Uterus (tissue), 3 donors: ENCODE measurements at regions not wholly inside any gene's neighbourhood (a gene's known extent, or its start where the extent isn't known, plus 50 kb on each side); places are given as distances from the start of the nearest gene placed in this dataset.

ENCODE experiments used
- DNase-seq, 2 donors: peaks; one replicate each; pipeline ENCODE4 v3.0.0-alpha.2; 2019 to 2020
- H3K27ac ChIP-seq, 2 donors: fragments of 200-600 bp; sonication (generic); 1 replicate in 1 of 2; 2 replicates in 1 of 2; pipeline ENCODE4 v1.5.1; 2016 to 2018
- H3K27me3 ChIP-seq, 2 donors: fragments of 200-600 bp; sonication (generic); one replicate each; pipeline ENCODE4 v1.5.1; 2018 to 2019; ENCODE audit warnings: control low read depth in 1 of 2
- H3K36me3 ChIP-seq, 2 donors: fragments of 200-600 bp; sonication (generic); one replicate each; pipeline ENCODE4 v1.5.1; 2019; ENCODE audit warnings: control low read depth in 1 of 2
- H3K4me1 ChIP-seq, 2 donors: fragments of 200-600 bp; sonication (generic); one replicate each; pipeline ENCODE4 v1.5.1; 2018 to 2019; ENCODE audit warnings: control low read depth in 1 of 2
- H3K4me3 ChIP-seq, 2 donors: fragments of 200-600 bp; sonication (generic); 1 replicate in 1 of 2; 2 replicates in 1 of 2; pipeline ENCODE4 v1.5.1; 2018 to 2019; ENCODE audit warnings: mild to moderate bottlenecking in 1 of 2
- H3K9me3 ChIP-seq, 2 donors: fragments of 200-600 bp; sonication (generic); one replicate each; pipeline ENCODE4 v1.5.1; 2019; ENCODE audit warnings: control low read depth in 1 of 2
- POLR2A ChIP-seq, 2 donors: fragments of 450-650 bp; IDR thresholded peaks; one replicate each; pipeline ENCODE4 v1.6.1; 2016; ENCODE audit warnings: antibody characterized with exemption in 2 of 2, mild to moderate bottlenecking in 1 of 2, moderate library complexity in 1 of 2
- intact Hi-C: fragments of 100-400 bp; cut with DNase I; formaldehyde crosslinking; loops from one replicate; pipeline ENCODE4 v1.15.1; 2023; ENCODE audit warnings: low total_unique reads
- TF ChIP-seq, protein P1 (sequence below), 4 experiments: fragments of 200-600 bp in 2 of 4; fragments of 450-650 bp in 2 of 4; sonication (generic) in 2 of 4; IDR thresholded peaks; one replicate each; pipeline ENCODE4 v1.5.1; 2016 to 2019; ENCODE audit warnings: antibody characterized with exemption in 4 of 4, mild to moderate bottlenecking in 2 of 4, moderate library complexity in 1 of 4
- donor health status: DM: yes; HTN: yes; CAD: no.

DNA sequence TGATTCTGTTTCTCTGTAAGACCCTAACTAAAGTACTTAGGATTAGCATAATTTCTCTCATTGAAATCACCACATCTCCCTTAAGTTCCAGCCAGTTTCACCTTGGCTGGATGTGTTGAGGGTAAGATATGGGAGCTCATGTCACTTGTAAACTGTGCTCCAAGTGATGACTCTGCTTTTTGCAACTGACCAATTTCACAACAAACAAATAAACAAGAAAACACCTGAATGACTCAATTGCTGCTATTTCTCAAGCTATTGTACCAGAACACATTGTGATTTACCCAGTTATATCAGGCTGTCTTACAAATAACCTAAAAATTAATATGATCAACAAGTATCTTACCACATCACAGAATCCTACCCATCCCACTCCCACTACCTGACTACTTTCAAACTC lies 379.1 kb upstream of the KIF2A start:
- DNase-seq = no peak
- no peaks in the 10 kb centered on the region for H3K27me3 ChIP-seq
- no peak for TF ChIP-seq POLR2A (IDR thresholded peaks at IDR 0.05)
- TF ChIP-seq, protein P1, sequence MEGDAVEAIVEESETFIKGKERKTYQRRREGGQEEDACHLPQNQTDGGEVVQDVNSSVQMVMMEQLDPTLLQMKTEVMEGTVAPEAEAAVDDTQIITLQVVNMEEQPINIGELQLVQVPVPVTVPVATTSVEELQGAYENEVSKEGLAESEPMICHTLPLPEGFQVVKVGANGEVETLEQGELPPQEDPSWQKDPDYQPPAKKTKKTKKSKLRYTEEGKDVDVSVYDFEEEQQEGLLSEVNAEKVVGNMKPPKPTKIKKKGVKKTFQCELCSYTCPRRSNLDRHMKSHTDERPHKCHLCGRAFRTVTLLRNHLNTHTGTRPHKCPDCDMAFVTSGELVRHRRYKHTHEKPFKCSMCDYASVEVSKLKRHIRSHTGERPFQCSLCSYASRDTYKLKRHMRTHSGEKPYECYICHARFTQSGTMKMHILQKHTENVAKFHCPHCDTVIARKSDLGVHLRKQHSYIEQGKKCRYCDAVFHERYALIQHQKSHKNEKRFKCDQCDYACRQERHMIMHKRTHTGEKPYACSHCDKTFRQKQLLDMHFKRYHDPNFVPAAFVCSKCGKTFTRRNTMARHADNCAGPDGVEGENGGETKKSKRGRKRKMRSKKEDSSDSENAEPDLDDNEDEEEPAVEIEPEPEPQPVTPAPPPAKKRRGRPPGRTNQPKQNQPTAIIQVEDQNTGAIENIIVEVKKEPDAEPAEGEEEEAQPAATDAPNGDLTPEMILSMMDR (IDR thresholded peaks at IDR 0.05) = no peak
- no peaks in the 10 kb centered on the region for H3K4me1 ChIP-seq
- H3K27ac ChIP-seq = no peak overlapping the region
- intact Hi-C loops = no loop called here
- H3K36me3 ChIP-seq = no peaks in the 10 kb centered on the region
- no peak overlapping the region for H3K4me3 ChIP-seq
- H3K9me3 ChIP-seq = no peaks in the 10 kb centered on the region

DNA sequence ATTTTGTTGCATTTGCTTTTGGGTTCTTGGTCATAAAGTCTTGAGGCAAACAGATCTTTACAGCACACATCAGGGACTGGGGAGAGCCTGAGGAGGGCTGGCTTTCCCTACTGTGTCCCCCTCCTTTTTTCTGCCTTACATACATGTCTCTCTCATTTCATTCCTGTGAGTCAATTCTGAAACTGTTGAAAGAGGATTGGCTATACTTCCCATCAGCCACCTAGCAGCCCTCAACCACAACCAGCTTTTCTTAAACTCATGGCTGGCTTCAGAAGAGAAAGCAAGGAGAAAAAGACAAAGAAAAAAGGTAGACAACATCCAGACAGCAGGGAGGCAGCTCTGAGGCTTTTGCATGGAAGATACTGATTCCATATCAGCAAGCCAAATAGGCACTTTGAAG lies 374.8 kb upstream of the KIF2A start:
- no peaks in the 10 kb centered on the region for H3K36me3 ChIP-seq
- H3K27me3 ChIP-seq = no peaks in the 10 kb centered on the region
- TF ChIP-seq, protein P1 (IDR thresholded peaks at IDR 0.05) = no peak
- no peak for TF ChIP-seq POLR2A (IDR thresholded peaks at IDR 0.05)
- H3K4me3 ChIP-seq = no peak overlapping the region
- no peak for DNase-seq
- no peaks in the 10 kb centered on the region for H3K4me1 ChIP-seq
- intact Hi-C loops = no loop called here
- no peak overlapping the region for H3K27ac ChIP-seq
- H3K9me3 ChIP-seq = no peaks in the 10 kb centered on the region

DNA sequence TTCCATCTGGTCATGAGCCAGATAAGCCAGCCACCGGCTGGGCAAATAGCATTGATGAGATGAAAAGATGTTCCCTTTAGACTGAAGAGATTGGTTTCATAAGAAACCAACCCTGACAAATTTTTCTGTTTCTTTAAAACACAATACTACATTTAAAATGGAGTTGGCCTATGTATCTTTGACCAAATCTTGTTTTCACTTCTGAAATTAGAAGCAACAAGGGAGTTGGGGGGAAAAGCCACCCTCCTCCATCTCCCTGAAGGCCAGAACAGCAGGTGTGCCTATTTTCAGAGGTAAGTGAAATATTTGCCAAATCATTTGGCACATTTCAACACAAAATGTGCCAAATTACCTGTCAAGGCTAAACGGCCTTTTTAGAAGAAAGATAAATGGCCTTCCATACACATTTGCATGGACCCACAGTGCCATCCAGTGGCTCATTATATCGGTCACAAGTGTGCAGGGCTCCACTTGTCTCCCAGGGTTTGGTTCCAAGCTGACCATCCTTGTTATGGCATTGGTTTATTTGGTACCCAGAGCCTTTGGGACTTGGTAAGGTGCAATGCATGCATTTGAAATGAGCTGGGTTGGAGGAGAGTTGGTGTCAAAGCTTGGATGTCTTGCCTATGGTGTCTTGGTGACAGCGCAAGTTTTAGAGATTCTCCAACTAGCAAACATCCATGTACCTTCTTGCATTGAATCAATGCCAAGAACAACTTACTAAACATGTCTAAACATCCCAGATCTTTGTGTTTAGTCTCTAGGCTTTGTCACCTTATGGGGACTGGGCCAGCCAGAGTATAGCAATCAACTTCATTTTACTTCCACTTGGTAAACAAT lies 372.0 kb upstream of the KIF2A start:
- no peaks in the 10 kb centered on the region for H3K27me3 ChIP-seq
- intact Hi-C loops = no loop called here
- DNase-seq = no peak
- no peak overlapping the region for H3K4me3 ChIP-seq
- TF ChIP-seq POLR2A (IDR thresholded peaks at IDR 0.05) = no peak
- TF ChIP-seq, protein P1 (IDR thresholded peaks at IDR 0.05) = peak in 3 of 4 experiments; percentile 14 to 30 (median 16)
- H3K27ac ChIP-seq = no peak overlapping the region
- no peaks in the 10 kb centered on the region for H3K4me1 ChIP-seq
- no peaks in the 10 kb centered on the region for H3K9me3 ChIP-seq
- no peaks in the 10 kb centered on the region for H3K36me3 ChIP-seq

DNA sequence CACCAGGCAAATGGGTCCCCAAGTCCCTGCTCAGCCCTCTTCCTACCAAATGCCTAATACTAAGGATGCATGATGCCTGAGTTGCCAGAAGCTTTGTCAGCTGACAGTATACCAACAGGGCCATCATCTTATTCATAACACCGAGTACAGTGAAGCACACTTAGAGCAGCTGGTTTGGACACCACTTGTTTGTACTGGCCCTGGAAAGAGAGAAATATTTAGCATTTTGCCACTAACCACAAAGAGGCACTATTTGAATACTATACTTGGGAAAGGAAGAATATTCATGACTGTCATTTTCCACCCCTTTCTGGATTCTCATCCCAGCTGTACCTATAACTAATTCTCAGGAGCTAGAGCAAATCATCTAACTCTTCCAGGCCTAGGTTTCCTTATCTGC lies 364.4 kb upstream of the KIF2A start:
- DNase-seq = no peak
- Histone ChIP-seq H3K27me3 (no peaks in the 10 kb centered on the region), H3K4me3 (no peak overlapping the region), H3K9me3 (no peaks in the 10 kb centered on the region), H3K4me1 (no peaks in the 10 kb centered on the region), H3K36me3 (no peaks in the 10 kb centered on the region), H3K27ac (no peak overlapping the region)
- intact Hi-C loops = no loop called here
- TF ChIP-seq, protein P1 (IDR thresholded peaks at IDR 0.05) = no peak
- TF ChIP-seq POLR2A (IDR thresholded peaks at IDR 0.05) = no peak

DNA sequence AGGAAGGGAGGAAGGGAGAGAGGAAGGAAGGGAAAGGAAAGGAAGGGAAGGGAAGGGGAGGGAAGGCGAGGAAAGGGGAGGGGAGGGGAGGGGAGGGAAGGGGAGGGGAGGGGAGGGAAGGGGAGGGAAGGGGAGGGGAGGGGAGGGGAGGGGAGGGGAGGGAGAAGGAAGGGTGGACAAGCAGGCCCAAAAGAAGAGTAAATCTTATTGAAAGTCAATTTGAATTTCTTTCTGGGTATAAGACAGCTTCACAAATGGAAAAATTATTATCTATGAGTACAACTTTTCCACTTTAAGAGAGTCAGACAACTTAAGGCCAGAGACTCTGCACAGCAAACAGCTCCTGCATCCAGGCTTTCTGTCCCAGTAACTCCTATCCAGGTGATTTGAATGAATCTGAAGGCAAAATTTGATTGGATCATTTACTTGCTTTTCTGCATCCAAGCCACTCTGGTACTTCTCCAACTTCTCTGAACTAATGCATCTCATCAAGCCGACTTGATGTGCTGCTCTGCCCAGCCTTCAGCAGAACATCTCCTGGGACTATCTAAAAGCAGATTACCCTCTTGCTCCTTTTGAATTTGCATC lies 363.4 kb upstream of the KIF2A start:
- intact Hi-C loops = no loop called here

More for the DNA sequence above, 363.4 kb upstream of the KIF2A start:
- Histone ChIP-seq H3K9me3 (no peaks in the 10 kb centered on the region), H3K4me3 (no peak overlapping the region), H3K4me1 (no peaks in the 10 kb centered on the region), H3K36me3 (no peaks in the 10 kb centered on the region), H3K27me3 (no peaks in the 10 kb centered on the region), H3K27ac (no peak overlapping the region)
- no peak for DNase-seq
- no peak for TF ChIP-seq POLR2A (IDR thresholded peaks at IDR 0.05)
- TF ChIP-seq, protein P1 (IDR thresholded peaks at IDR 0.05) = no peak
